ENCODE measurements at regions not wholly inside any gene's neighbourhood (a gene's known extent, or its start where the extent isn't known, plus 50 kb on each side); places are given as distances from the start of the nearest gene placed in this dataset.

DNA sequence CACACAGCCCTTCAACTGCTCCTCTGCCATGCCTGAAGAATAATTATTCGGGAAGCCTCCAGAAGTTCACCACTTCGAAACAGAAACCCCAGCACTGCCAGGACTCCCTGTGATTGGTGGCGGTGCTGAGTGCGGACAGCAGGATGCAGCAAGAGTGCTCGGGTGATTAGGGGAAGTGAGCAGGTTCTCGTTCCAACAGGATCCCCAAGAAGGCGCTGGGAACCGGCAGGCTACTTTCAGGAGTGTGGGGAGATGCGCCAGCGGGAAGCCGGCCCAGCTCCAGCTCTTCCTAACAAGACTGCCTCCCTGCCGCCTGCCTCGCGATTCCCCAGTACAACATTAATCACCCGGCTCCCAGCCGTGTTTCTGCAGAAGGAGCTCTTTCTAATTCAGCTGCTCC is 630.2 kb downstream of the BRD1 start:
- TF ChIP-seq, protein P1, sequence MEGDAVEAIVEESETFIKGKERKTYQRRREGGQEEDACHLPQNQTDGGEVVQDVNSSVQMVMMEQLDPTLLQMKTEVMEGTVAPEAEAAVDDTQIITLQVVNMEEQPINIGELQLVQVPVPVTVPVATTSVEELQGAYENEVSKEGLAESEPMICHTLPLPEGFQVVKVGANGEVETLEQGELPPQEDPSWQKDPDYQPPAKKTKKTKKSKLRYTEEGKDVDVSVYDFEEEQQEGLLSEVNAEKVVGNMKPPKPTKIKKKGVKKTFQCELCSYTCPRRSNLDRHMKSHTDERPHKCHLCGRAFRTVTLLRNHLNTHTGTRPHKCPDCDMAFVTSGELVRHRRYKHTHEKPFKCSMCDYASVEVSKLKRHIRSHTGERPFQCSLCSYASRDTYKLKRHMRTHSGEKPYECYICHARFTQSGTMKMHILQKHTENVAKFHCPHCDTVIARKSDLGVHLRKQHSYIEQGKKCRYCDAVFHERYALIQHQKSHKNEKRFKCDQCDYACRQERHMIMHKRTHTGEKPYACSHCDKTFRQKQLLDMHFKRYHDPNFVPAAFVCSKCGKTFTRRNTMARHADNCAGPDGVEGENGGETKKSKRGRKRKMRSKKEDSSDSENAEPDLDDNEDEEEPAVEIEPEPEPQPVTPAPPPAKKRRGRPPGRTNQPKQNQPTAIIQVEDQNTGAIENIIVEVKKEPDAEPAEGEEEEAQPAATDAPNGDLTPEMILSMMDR (IDR thresholded peaks at IDR 0.05) = no peak
- no peak for TF ChIP-seq POLR2A (IDR thresholded peaks at IDR 0.05)

Data from esophagus squamous epithelium (tissue), 4 donors.